WI38 (cell line): ENCODE measurements at regions not wholly inside any gene's neighbourhood (a gene's known extent, or its start where the extent isn't known, plus 50 kb on each side); places are given as distances from the start of the nearest gene placed in this dataset.

Experiments used
- H3K4me3 ChIP-seq: 2 replicates; pipeline ENCODE4 v1.5.1; 2011; ENCODE audit warnings: low read depth, mild to moderate bottlenecking, control low read depth, low read length
- CTCF ChIP-seq: IDR thresholded peaks from 2 replicates; pipeline ENCODE4 v1.5.1; 2012; ENCODE audit warnings: low read depth, mild to moderate bottlenecking, control low read depth, low read length

GRCh38 chr18:28960146-28960545, 783.2 kb upstream of the CDH2 start:
- TF ChIP-seq CTCF = no peak
- no peak overlapping the region for H3K4me3 ChIP-seq

DNA sequence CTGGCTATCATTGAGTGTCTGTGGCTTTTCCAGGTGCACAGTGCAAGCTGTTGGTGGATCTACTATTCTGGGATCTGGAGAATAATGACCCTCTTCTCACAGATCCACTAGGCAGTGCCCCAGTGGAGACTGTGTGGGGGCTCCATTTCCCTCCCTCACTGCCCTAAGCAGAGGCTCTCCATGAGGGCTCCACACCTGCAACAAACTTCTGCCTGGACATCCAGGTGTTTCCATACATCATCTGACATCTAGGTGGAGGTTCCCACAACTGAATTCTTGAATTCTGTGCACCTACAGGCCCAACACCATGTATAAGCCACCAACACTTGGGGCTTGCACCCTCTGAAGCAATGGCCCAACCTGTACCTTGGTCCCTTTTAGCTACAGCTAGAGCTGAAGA, 775.4 kb upstream of the CDH2 start:
- TF ChIP-seq CTCF = no peak
- no peak overlapping the region for H3K4me3 ChIP-seq

- TF ChIP-seq CTCF = no peak
- no peak overlapping the region for H3K4me3 ChIP-seq
Measured at GRCh38 chr18:28947900-28948299, 771.0 kb upstream of the CDH2 start.

GRCh38 chr18:28946471-28946870, 769.5 kb upstream of the CDH2 start:
- TF ChIP-seq CTCF = no peak
- no peak overlapping the region for H3K4me3 ChIP-seq

- no peak for TF ChIP-seq CTCF
- no peak overlapping the region for H3K4me3 ChIP-seq
Measured at GRCh38 chr18:28922936-28923335, 746.0 kb upstream of the CDH2 start.

- TF ChIP-seq CTCF = no peak
- H3K4me3 ChIP-seq = no peak overlapping the region
Measured at GRCh38 chr18:28916456-28916855, 739.5 kb upstream of the CDH2 start.

GRCh38 chr18:28905509-28905908, 728.6 kb upstream of the CDH2 start:
- H3K4me3 ChIP-seq = no peak overlapping the region
- TF ChIP-seq CTCF = no peak
